ENCODE measurements at regions not wholly inside any gene's neighbourhood (a gene's known extent, or its start where the extent isn't known, plus 50 kb on each side); places are given as distances from the start of the nearest gene placed in this dataset.

- Histone ChIP-seq H3K4me3 (ENCODE audit: low read length) (no peak overlapping the region), H3K9ac (ENCODE audit: low read length) (no peak overlapping the region), H3K9me2 (ENCODE audit: insufficient read depth, low read length) (no peaks in the 10 kb centered on the region), H4K20me1 (ENCODE audit: insufficient read depth) (no peaks in the 10 kb centered on the region), H2AFZ (ENCODE audit: low read depth, low read length) (no peak overlapping the region), H3F3A (ENCODE audit: insufficient read depth, low read length, poor library complexity, severe bottlenecking) (no peaks in the 10 kb centered on the region), H3K9me3 (ENCODE audit: low read length) (no peaks in the 10 kb centered on the region), H3K4me2 (ENCODE audit: low read length) (no peak overlapping the region), H3K36me3 (ENCODE audit: insufficient read depth, low read length) (no peaks in the 10 kb centered on the region), H3K27me3 (ENCODE audit: insufficient read depth, low read depth, low read length) (no peaks in the 10 kb centered on the region), H3K79me2 (replicated peaks; ENCODE audit: insufficient read depth, low read length) (no peaks in the 10 kb centered on the region), H3K27ac (ENCODE audit: low read length) (no peak overlapping the region)
- no peak for TF ChIP-seq SMC3 (conservative IDR thresholded peaks at IDR 0.05; ENCODE audit: poor library complexity)
- TF ChIP-seq EP300 (conservative IDR thresholded peaks at IDR 0.05; ENCODE audit: poor library complexity, severe bottlenecking) = no peak
- no peak for TF ChIP-seq POLR2AphosphoS5 (IDR thresholded peaks at IDR 0.05)
- TF ChIP-seq CTCF (IDR thresholded peaks at IDR 0.05; ENCODE audit: poor library complexity, severe bottlenecking) = no peak
- TF ChIP-seq MXI1 (conservative IDR thresholded peaks at IDR 0.05; ENCODE audit: poor library complexity, severe bottlenecking) = no peak
- TF ChIP-seq REST (IDR thresholded peaks at IDR 0.05; ENCODE audit: borderline replicate concordance) = no peak
- TF ChIP-seq TAF1 (IDR thresholded peaks at IDR 0.05; ENCODE audit: low read depth) = no peak
- no peak for TF ChIP-seq EZH2 (IDR thresholded peaks at IDR 0.05; ENCODE audit: borderline replicate concordance, insufficient read depth, low read length, poor library complexity, severe bottlenecking)
- TF ChIP-seq RAD21 (conservative IDR thresholded peaks at IDR 0.05) = no peak
These were observed 219.5 kb upstream of the FANCL start for GRCh38 chr2:58460670-58461069.

GRCh38 chr2:58449286-58450010, 208.3 kb upstream of the FANCL start:
- no peak overlapping the region for H3K9ac ChIP-seq (ENCODE audit: low read length)
- no peaks in the 10 kb centered on the region for H3F3A ChIP-seq (ENCODE audit: insufficient read depth, low read length, poor library complexity, severe bottlenecking)
- no peaks in the 10 kb centered on the region for H4K20me1 ChIP-seq (ENCODE audit: insufficient read depth)
- H3K9me2 ChIP-seq (ENCODE audit: insufficient read depth, low read length) = no peaks in the 10 kb centered on the region
- no peak overlapping the region for H3K4me2 ChIP-seq (ENCODE audit: low read length)
- no peaks in the 10 kb centered on the region for H3K36me3 ChIP-seq (ENCODE audit: insufficient read depth, low read length)
- H3K4me3 ChIP-seq (ENCODE audit: low read length) = no peak overlapping the region
- no peak overlapping the region for H2AFZ ChIP-seq (ENCODE audit: low read depth, low read length)
- H3K79me2 ChIP-seq (replicated peaks; ENCODE audit: insufficient read depth, low read length) = no peaks in the 10 kb centered on the region
- H3K9me3 ChIP-seq (ENCODE audit: low read length) = no peaks in the 10 kb centered on the region
- TF ChIP-seq EZH2 (IDR thresholded peaks at IDR 0.05; ENCODE audit: borderline replicate concordance, insufficient read depth, low read length, poor library complexity, severe bottlenecking) (no peak), RAD21 (conservative IDR thresholded peaks at IDR 0.05) (peak; percentile 62), EP300 (conservative IDR thresholded peaks at IDR 0.05; ENCODE audit: poor library complexity, severe bottlenecking) (no peak), MXI1 (conservative IDR thresholded peaks at IDR 0.05; ENCODE audit: poor library complexity, severe bottlenecking) (no peak), CTCF (IDR thresholded peaks at IDR 0.05; ENCODE audit: poor library complexity, severe bottlenecking) (peak; percentile 54), TAF1 (IDR thresholded peaks at IDR 0.05; ENCODE audit: low read depth) (no peak), SMC3 (conservative IDR thresholded peaks at IDR 0.05; ENCODE audit: poor library complexity) (peak; percentile 49), REST (IDR thresholded peaks at IDR 0.05; ENCODE audit: borderline replicate concordance) (no peak), POLR2AphosphoS5 (IDR thresholded peaks at IDR 0.05) (no peak)
- H3K27me3 ChIP-seq (ENCODE audit: insufficient read depth, low read depth, low read length) = no peaks in the 10 kb centered on the region
- no peak overlapping the region for H3K27ac ChIP-seq (ENCODE audit: low read length)
